ENCODE measurements at regions not wholly inside any gene's neighbourhood (a gene's known extent, or its start where the extent isn't known, plus 50 kb on each side); places are given as distances from the start of the nearest gene placed in this dataset.

DNA sequence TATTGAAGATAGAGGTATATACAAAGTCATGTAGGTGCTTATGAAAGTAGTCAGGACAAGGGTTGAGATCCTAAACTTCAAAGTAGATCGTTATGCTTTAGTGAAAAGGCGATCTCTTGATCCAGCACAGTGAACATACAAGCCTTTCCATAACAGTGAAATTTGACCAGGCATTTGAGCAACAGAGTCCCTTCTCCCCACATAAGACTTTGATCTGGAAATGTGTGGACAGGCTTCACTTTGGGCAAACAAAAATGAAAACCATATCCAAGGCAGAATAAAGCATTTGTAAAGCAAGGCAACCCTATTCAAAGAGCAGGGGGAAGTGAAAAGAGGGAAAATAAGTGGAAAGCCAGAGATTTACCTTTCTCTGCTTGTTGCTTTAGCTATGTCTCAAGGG is 311.9 kb upstream of the SORCS1 start (continued):
- no peak for TF ChIP-seq REST (IDR thresholded peaks at IDR 0.05; ENCODE audit: low read depth)
- no peak for TF ChIP-seq EZH2 (IDR thresholded peaks at IDR 0.05)
- TF ChIP-seq CBX3 (IDR thresholded peaks at IDR 0.05; ENCODE audit: low read depth): no peak
- no peak for TF ChIP-seq SIN3A (IDR thresholded peaks at IDR 0.05; ENCODE audit: low read depth)
- TF ChIP-seq CEBPB (IDR thresholded peaks at IDR 0.05; ENCODE audit: low read depth): no peak
- no peak for TF ChIP-seq JUND (IDR thresholded peaks at IDR 0.05)
- TF ChIP-seq RAD21 (IDR thresholded peaks at IDR 0.05; ENCODE audit: low read depth): no peak
- TF ChIP-seq ZNF274 (IDR thresholded peaks at IDR 0.05; ENCODE audit: low read depth, low read length): no peak

DNA sequence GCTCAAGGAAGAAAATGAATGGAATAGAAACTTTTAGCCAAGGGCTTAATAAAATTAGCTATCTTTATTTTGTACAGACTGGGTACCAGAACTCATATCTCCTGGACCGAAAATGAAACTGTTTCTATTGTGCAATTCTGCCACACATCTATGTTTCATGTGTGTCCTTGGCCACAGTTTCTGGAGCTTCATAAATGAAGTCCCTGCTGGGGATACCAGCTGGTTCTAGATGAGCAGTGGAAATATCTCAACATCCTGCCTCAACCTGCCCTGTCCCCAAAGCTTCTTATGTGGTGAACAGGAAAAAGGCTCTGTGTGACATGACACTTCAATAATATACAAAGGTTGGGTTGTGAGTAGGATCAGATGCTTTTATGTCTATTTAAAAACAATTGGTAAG is 310.1 kb upstream of the SORCS1 start:
- BruUV-seq (replicated peaks): no TSS peak
- intact Hi-C loops (cut with micrococcal nuclease): no loop called here
- ChIA-PET RAD21 (ENCODE audit: low non-redundant PET in 1 of 2, low total read pairs in 2 of 2, uncharacterized antibody in 2 of 2, unreplicated experiment in 2 of 2) (no interaction called here), POLR2A (no interaction called here), CTCF (no interaction called here)
- no peak for DNase-seq (ENCODE audit: low read depth, low spot score)
- no peak overlapping the region for H3K4me3 ChIP-seq (replicated peaks in 1 of 2; ENCODE audit: low read depth in 1 of 2, low read length in 2 of 2)
- H3K79me2 ChIP-seq (ENCODE audit: insufficient read depth, low read length): no peaks in the 10 kb centered on the region
- H3K36me3 ChIP-seq (ENCODE audit: control insufficient read depth in 1 of 2, insufficient read depth in 2 of 2, low read length in 2 of 2): no peaks in the 10 kb centered on the region
- no peak overlapping the region for H2AFZ ChIP-seq (ENCODE audit: low read depth, low read length, poor library complexity, severe bottlenecking)
- H3K27ac ChIP-seq (ENCODE audit: low read depth, low read length): no peak overlapping the region
- H3K4me1 ChIP-seq (ENCODE audit: control insufficient read depth in 1 of 2, insufficient read depth in 2 of 2, low read length in 2 of 2): no peaks in the 10 kb centered on the region
- no peak for ATAC-seq
- H3K27me3 ChIP-seq (ENCODE audit: insufficient read depth, low read length): no peaks in the 10 kb centered on the region
- no peaks in the 10 kb centered on the region for H3K9me2 ChIP-seq (ENCODE audit: insufficient read depth)
- H3K9ac ChIP-seq (ENCODE audit: low read length): no peak overlapping the region
- H3K4me2 ChIP-seq (ENCODE audit: low read length): no peak overlapping the region
- no peaks in the 10 kb centered on the region for H4K20me1 ChIP-seq (ENCODE audit: insufficient read depth)
- peaks cover 27 to 37% of the 10 kb centered on the region in 2 experiments; a peak in 2 of 4 replicates for H3K9me3 ChIP-seq (ENCODE audit: control insufficient read depth in 1 of 2, insufficient read depth in 1 of 2, low read depth in 1 of 2, low read length in 2 of 2)
- no peak for TF ChIP-seq YY1 (IDR thresholded peaks at IDR 0.05; ENCODE audit: extremely low read depth, insufficient replicate concordance, low read depth, low read length)
- TF ChIP-seq, protein P1, sequence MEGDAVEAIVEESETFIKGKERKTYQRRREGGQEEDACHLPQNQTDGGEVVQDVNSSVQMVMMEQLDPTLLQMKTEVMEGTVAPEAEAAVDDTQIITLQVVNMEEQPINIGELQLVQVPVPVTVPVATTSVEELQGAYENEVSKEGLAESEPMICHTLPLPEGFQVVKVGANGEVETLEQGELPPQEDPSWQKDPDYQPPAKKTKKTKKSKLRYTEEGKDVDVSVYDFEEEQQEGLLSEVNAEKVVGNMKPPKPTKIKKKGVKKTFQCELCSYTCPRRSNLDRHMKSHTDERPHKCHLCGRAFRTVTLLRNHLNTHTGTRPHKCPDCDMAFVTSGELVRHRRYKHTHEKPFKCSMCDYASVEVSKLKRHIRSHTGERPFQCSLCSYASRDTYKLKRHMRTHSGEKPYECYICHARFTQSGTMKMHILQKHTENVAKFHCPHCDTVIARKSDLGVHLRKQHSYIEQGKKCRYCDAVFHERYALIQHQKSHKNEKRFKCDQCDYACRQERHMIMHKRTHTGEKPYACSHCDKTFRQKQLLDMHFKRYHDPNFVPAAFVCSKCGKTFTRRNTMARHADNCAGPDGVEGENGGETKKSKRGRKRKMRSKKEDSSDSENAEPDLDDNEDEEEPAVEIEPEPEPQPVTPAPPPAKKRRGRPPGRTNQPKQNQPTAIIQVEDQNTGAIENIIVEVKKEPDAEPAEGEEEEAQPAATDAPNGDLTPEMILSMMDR (IDR thresholded peaks at IDR 0.05 in 2 of 3, conservative IDR thresholded peaks at IDR 0.05 in 1 of 3; ENCODE audit: borderline replicate concordance in 1 of 3, insufficient read depth in 1 of 3, low read depth in 2 of 3, low read length in 2 of 3): no peak
- TF ChIP-seq, protein P2, sequence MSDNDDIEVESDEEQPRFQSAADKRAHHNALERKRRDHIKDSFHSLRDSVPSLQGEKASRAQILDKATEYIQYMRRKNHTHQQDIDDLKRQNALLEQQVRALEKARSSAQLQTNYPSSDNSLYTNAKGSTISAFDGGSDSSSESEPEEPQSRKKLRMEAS (IDR thresholded peaks at IDR 0.05): no peak
- no peak for TF ChIP-seq ELF1 (IDR thresholded peaks at IDR 0.05; ENCODE audit: borderline replicate concordance, low read depth)
- TF ChIP-seq EGR1 (IDR thresholded peaks at IDR 0.05; ENCODE audit: low read depth): no peak
- TF ChIP-seq FOSL1 (IDR thresholded peaks at IDR 0.05; ENCODE audit: low read depth): no peak
- no peak for TF ChIP-seq TCF7L2 (IDR thresholded peaks at IDR 0.05; ENCODE audit: borderline replicate concordance, extremely low read depth, insufficient read depth, insufficient read length)
- no peak for TF ChIP-seq RAD21 (IDR thresholded peaks at IDR 0.05; ENCODE audit: low read depth)
- TF ChIP-seq EZH2 (IDR thresholded peaks at IDR 0.05): no peak
- no peak for TF ChIP-seq JUND (IDR thresholded peaks at IDR 0.05)
- no peak for TF ChIP-seq CBX3 (IDR thresholded peaks at IDR 0.05; ENCODE audit: low read depth)
- TF ChIP-seq REST (IDR thresholded peaks at IDR 0.05; ENCODE audit: low read depth): no peak
- no peak for TF ChIP-seq EZH2phosphoT487 (IDR thresholded peaks at IDR 0.05; ENCODE audit: borderline replicate concordance)

Data from HCT116 (cell line).